K562 (cell line): ENCODE measurements at regions not wholly inside any gene's neighbourhood (a gene's known extent, or its start where the extent isn't known, plus 50 kb on each side); places are given as distances from the start of the nearest gene placed in this dataset.
A peak's percentile ranks its signal among the peaks of the same experiment; 100 is the strongest.
"Not testable (repeated sequence)": the region's sequence is repeated elsewhere in the genome, so short reads cannot be mapped to it uniquely, and the experiment has no call there.

ENCODE experiments used
- ATAC-seq: fragments of 200-7000 bp; cut with Tn5 transposase; 3 replicates; pipeline ENCODE4 v1.9.1; 2020; ENCODE audit warnings: moderate library complexity
- BruUV-seq: library from RNA; stranded (reverse); fragments of 400-500 nt; replicated peaks from 2 replicates; lab custom pipeline; 2021; lab: Mats Ljungman, UMichigan
- CTCF ChIA-PET: fragments of 300-600 bp; formaldehyde crosslinking; extraction: SDS; loops from one replicate; lab custom pipeline; 2021; ENCODE audit warnings: low intra/inter-chr PET ratio; lab: Yijun Ruan, JAX
- POLR2A ChIA-PET: fragments of 300-600, 350-650 bp; sonication (Branson Sonifier 250); formaldehyde crosslinking; extraction: SDS; loops from one replicate; lab custom pipeline; 2021; ENCODE audit warnings: antibody characterized with exemption, inconsistent platforms; lab: Yijun Ruan, JAX
- DNase-seq, 4 experiments: peaks; one replicate each; pipeline versions ENCODE4 v3.0.0 to v3.0.0-alpha.2; 2011 to 2018; ENCODE audit warnings: low spot score in 3 of 4, mixed read lengths in 3 of 4; ENCODE audit errors: extremely low read depth in 1 of 4
- FAIRE-seq: peaks from 2 replicates; lab custom pipeline; 2011; peaks lifted over from hg19 to GRCh38; lab: Jason Lieb, UNC
- H2AFZ ChIP-seq: 2 replicates; pipeline ENCODE4 v1.6.0; 2011; ENCODE audit warnings: low read depth, low read length, control low read depth, inconsistent platforms
- H3K27ac ChIP-seq: fragments of 200-600 bp; 3 replicates; pipeline ENCODE4 v1.8.0; 2011; ENCODE audit warnings: low read depth, mild to moderate bottlenecking, control low read depth, inconsistent platforms, low read length, moderate library complexity, mixed read lengths; ENCODE audit errors: extremely low read depth
- H3K27me3 ChIP-seq, 2 experiments: fragments of 300-600 bp in 1 of 2; 2 replicates in 1 of 2; 3 replicates in 1 of 2; pipeline versions ENCODE4 v1.6.0 to v1.8.0; 2011; ENCODE audit warnings: inconsistent platforms in 2 of 2, low read length in 2 of 2, mild to moderate bottlenecking in 1 of 2, mixed read lengths in 1 of 2, moderate library complexity in 1 of 2; ENCODE audit not compliant: control insufficient read depth in 2 of 2, insufficient read depth in 2 of 2
- H3K36me3 ChIP-seq: fragments of 300-600 bp; 3 replicates; pipeline ENCODE4 v1.8.0; 2011; ENCODE audit warnings: mild to moderate bottlenecking, low read length, inconsistent platforms; ENCODE audit not compliant: control insufficient read depth, insufficient read depth
- H3K4me1 ChIP-seq, 2 experiments: fragments of 200-600 bp in 1 of 2; replicated peaks in 1 of 2; 2 replicates in 1 of 2; 3 replicates in 1 of 2; pipeline versions ENCODE4 v1.5.1 to v1.8.0; 2011; ENCODE audit warnings: inconsistent platforms in 2 of 2, low read length in 2 of 2, mild to moderate bottlenecking in 1 of 2, mixed read lengths in 1 of 2, moderate library complexity in 1 of 2; ENCODE audit not compliant: control insufficient read depth in 2 of 2, insufficient read depth in 2 of 2
- H3K4me2 ChIP-seq: 2 replicates; pipeline ENCODE4 v1.6.1; 2011; ENCODE audit warnings: low read length, control low read depth, inconsistent platforms, mixed read lengths; ENCODE audit not compliant: insufficient read depth
- H3K4me3 ChIP-seq: fragments of 200-600 bp; sonication (generic), shearing (Covaris generic); 2 replicates; pipeline ENCODE4 v1.5.1; 2016; ENCODE audit warnings: control low read depth, inconsistent platforms
- H3K79me2 ChIP-seq: fragments of 200-600 bp; 3 replicates; pipeline ENCODE4 v1.8.0; 2011; ENCODE audit warnings: low read length, inconsistent platforms; ENCODE audit not compliant: control insufficient read depth, insufficient read depth
- H3K9ac ChIP-seq, 2 experiments: 2 replicates each; pipeline versions ENCODE4 v1.6.0 to v1.6.1; 2011; ENCODE audit warnings: low read depth in 2 of 2, low read length in 2 of 2, control low read depth in 1 of 2, inconsistent platforms in 1 of 2, mild to moderate bottlenecking in 1 of 2, mixed read lengths in 1 of 2; ENCODE audit not compliant: insufficient read depth in 1 of 2
- H3K9me1 ChIP-seq: one replicate; pipeline ENCODE4 v1.6.0; 2011; ENCODE audit warnings: inconsistent platforms, mild to moderate bottlenecking, low read length, moderate library complexity; ENCODE audit not compliant: control insufficient read depth, insufficient read depth
- H3K9me3 ChIP-seq: replicated peaks from 2 replicates; pipeline ENCODE4 v1.5.1; 2011; ENCODE audit warnings: low read depth, low read length, inconsistent platforms; ENCODE audit not compliant: control insufficient read depth, insufficient read depth
- H4K20me1 ChIP-seq: replicated peaks from 2 replicates; pipeline ENCODE4 v1.6.1; 2011; ENCODE audit warnings: low read length, inconsistent platforms, mixed read lengths; ENCODE audit not compliant: control insufficient read depth, insufficient read depth
- CEBPG ChIP-seq, 3 experiments: fragments of 200-800 bp in 1 of 3; sonication (Bioruptor generic) in 1 of 3; sonication (generic) in 1 of 3; formaldehyde crosslinking in 1 of 3; IDR thresholded peaks in 2 of 3; conservative IDR thresholded peaks in 1 of 3; 2 replicates each; pipeline versions ENCODE4 v1.6.1 to v1.8.0; 2016 to 2022; ENCODE audit warnings: missing compliant biosample characterization in 2 of 3, missing genetic modification characterization in 2 of 3, mild to moderate bottlenecking in 1 of 3, missing genetic modification reagents in 1 of 3
- ZNF324 ChIP-seq: fragments of 250-450 bp; sonication (Bioruptor Pico); IDR thresholded peaks from 2 replicates; pipeline ENCODE4 v1.4.0; 2020; ENCODE audit warnings: mild to moderate bottlenecking
- WGBS: fragments of 100-300 bp; shearing (Covaris generic); methylation state at CpG from one replicate; pipeline ENCODE4 v1.1.6; 2016; ENCODE audit warnings: low coverage, mixed read lengths; ENCODE audit not compliant: insufficient coverage; ENCODE audit errors: missing lambda C conversion rate; 5-methylcytosine and 5-hydroxymethylcytosine counted together
- in situ Hi-C: fragments of 300-500 bp; cut with MboI; formaldehyde crosslinking; loops from 4 replicates; pipeline ENCODE4 v1.15.0; 2018; ENCODE audit warnings: inconsistent platforms, mixed read lengths
- intact Hi-C: fragments of 100-400 bp; cut with micrococcal nuclease; formaldehyde crosslinking; loops from 2 replicates; pipeline ENCODE4 v1.14.2; 2022
- TF ChIP-seq, protein P1 (sequence below), 2 experiments: fragments of 450-650 bp; formaldehyde crosslinking in 1 of 2; IDR thresholded peaks; 2 replicates each; pipeline versions ENCODE4 v1.4.0 to v1.6.1; 2014 to 2020; ENCODE audit warnings: mild to moderate bottlenecking in 2 of 2, borderline replicate concordance in 1 of 2, low read depth in 1 of 2

DNA sequence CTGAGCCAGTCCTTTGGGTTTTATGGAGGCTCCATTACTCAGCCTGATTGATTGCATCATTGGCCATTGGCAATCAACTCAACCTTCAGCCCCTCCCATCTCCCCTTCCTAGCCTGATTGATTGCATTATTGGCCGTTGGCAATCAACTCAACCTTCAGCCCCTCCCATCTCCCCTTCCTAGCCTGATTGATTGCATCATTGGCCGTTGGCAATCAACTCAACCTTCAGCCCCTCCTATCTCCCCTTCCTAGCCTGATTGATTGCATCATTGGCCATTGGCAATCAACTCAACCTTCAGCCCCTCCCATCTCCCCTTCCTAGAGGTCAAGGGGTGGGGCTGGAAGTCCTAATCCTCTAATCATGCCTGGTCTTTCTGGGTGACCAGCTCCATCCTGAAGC lies 103.8 kb upstream of the LRPAP1 start:
- H3K4me2 ChIP-seq; DNase-seq; H2AFZ ChIP-seq; H3K36me3 ChIP-seq; BruUV-seq; FAIRE-seq; H4K20me1 ChIP-seq; H3K4me1 ChIP-seq; H3K4me3 ChIP-seq; CTCF ChIA-PET; H3K9ac ChIP-seq; ATAC-seq; H3K9me3 ChIP-seq; H3K27ac ChIP-seq; H3K79me2 ChIP-seq; H3K9me1 ChIP-seq; intact Hi-C loops; in situ Hi-C loops; TF ChIP-seq CEBPG (CRISPR knock-in tag; IDR thresholded peaks at IDR 0.05): not testable (repeated sequence)
- POLR2A ChIA-PET, result interaction anchor here (0.7 kb wide), 1 partner anchor 302 kb away, joined by 3 read pairs; no protein-coding TSS in a partner anchor
- WGBS, result 5% methylated on average over 2 of the region's 2 CpGs
- peaks cover 11 to 54% of the 10 kb centered on the region in 2 experiments; a peak in 4 of 5 replicates for H3K27me3 ChIP-seq
- TF ChIP-seq CEBPG (tag; conservative IDR thresholded peaks at IDR 0.05 in 1 of 2, IDR thresholded peaks at IDR 0.05 in 1 of 2), result peak in 1 of 2 experiments; percentile 72; a peak in 2 of 4 replicates

DNA sequence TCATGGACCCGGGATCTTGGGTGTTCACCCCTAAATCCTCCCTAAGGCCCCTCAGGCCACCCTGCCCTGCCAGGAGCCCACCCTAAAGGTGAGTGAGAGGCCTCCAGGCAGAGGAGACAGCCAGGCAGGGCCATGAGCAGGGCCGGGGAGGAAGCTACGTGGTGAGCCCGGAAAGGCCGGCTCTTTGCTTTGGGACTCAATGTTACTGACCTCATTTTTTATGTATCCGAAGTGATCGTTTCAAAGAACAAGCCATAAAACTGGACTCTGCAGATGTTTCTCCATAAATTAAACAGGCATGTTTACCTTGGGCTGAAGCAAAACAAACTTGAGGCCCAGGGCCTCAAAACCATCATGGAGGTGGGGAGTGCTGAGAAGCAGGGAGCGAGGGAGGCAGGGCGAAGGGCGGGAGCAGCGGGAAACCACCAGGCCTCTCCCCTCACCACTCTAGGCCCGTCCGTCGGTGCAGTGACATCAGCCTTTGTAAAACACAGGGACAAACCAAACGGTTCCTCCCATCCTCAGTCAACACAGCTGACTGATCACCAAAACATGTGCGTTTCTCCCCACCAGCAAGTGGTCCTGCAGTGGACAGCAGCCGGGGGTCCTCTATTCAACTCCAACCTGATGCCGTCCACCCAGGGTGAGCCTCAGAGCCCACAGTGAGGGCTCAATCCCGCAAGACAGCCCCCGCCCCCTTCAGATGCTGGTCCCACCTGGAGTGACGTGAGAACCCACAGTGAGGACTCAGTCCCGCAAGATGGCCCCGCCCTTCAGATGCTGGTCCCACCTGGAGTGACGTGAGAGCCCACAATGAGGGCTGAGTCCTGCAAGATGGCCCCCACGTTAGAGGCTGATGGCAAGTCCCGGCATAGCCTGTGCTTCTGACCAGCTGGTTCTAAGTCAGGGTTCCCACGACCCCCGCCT lies 102.9 kb upstream of the LRPAP1 start:
- no peaks in the 10 kb centered on the region for H3K9me1 ChIP-seq
- 2% methylated on average over 27 of the region's 28 CpGs for WGBS
- H3K4me3 ChIP-seq, result no peak overlapping the region
- H3K9me3 ChIP-seq, result no peaks in the 10 kb centered on the region
- no peaks in the 10 kb centered on the region for H4K20me1 ChIP-seq
- BruUV-seq, result no TSS peak
- H3K79me2 ChIP-seq, result no peaks in the 10 kb centered on the region
- H2AFZ ChIP-seq, result no peak overlapping the region
- ChIA-PET CTCF (no interaction called here), POLR2A (interaction anchor here (0.7 kb wide), 1 partner anchor 301 kb away, joined by 3 read pairs; no protein-coding TSS in a partner anchor)
- no peak for TF ChIP-seq ZNF324 (CRISPR knock-in tag)
- TF ChIP-seq, protein P1, sequence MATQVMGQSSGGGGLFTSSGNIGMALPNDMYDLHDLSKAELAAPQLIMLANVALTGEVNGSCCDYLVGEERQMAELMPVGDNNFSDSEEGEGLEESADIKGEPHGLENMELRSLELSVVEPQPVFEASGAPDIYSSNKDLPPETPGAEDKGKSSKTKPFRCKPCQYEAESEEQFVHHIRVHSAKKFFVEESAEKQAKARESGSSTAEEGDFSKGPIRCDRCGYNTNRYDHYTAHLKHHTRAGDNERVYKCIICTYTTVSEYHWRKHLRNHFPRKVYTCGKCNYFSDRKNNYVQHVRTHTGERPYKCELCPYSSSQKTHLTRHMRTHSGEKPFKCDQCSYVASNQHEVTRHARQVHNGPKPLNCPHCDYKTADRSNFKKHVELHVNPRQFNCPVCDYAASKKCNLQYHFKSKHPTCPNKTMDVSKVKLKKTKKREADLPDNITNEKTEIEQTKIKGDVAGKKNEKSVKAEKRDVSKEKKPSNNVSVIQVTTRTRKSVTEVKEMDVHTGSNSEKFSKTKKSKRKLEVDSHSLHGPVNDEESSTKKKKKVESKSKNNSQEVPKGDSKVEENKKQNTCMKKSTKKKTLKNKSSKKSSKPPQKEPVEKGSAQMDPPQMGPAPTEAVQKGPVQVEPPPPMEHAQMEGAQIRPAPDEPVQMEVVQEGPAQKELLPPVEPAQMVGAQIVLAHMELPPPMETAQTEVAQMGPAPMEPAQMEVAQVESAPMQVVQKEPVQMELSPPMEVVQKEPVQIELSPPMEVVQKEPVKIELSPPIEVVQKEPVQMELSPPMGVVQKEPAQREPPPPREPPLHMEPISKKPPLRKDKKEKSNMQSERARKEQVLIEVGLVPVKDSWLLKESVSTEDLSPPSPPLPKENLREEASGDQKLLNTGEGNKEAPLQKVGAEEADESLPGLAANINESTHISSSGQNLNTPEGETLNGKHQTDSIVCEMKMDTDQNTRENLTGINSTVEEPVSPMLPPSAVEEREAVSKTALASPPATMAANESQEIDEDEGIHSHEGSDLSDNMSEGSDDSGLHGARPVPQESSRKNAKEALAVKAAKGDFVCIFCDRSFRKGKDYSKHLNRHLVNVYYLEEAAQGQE (IDR thresholded peaks at IDR 0.05; ENCODE audit: borderline replicate concordance), result peak; percentile 30
- TF ChIP-seq, protein P1 (CRISPR knock-in tag; IDR thresholded peaks at IDR 0.05; ENCODE audit: low read depth), result no peak
- in situ Hi-C loops (no loop called here), intact Hi-C loops (no loop called here)
- H3K27me3 ChIP-seq, result peaks cover 9 to 49% of the 10 kb centered on the region in 2 experiments; a peak in 4 of 5 replicates
- DNase-seq, result no peak
- H3K4me2 ChIP-seq, result no peak overlapping the region
- H3K4me1 ChIP-seq, result no peaks in the 10 kb centered on the region; a peak in 1 of 5 replicates
- no peak for FAIRE-seq
- no peak; the same call in 2 of the 3 replicates for ATAC-seq
- H3K36me3 ChIP-seq, result no peaks in the 10 kb centered on the region
- no peak overlapping the region for H3K9ac ChIP-seq
- no peak overlapping the region for H3K27ac ChIP-seq
